ENCODE measurements at regions not wholly inside any gene's neighbourhood (a gene's known extent, or its start where the extent isn't known, plus 50 kb on each side); places are given as distances from the start of the nearest gene placed in this dataset.

DNA sequence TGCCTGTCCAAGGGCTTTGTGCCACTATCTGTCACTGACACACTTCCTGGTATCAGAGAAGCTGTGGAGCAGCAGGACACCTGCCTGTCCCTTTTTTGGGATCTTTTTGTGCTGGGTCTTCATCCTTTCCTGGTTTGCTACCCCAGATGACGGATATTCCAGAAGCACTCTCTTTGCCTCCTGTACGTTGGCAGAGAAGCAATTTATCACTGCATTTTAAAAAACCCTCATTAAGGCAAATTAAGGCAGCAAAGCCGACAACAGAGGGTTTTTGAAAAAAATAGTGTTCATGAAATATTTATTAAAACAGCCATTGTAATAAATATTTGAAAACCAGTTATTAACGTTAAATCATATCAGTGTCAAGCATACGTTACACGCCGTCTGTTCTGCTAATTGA is 209.6 kb upstream of the NTM start:
- DNase-seq: no peak
- peaks cover 0 to 3% (median 0%) of the 10 kb centered on the region in 3 donors for H3K27me3 ChIP-seq (ENCODE audit: control insufficient read depth in 3 of 3, insufficient read depth in 3 of 3, low read length in 2 of 3)
- no peak overlapping the region for H3K27ac ChIP-seq (ENCODE audit: low read depth in 1 of 2, low read length in 1 of 2)
- H3K9ac ChIP-seq (ENCODE audit: insufficient read depth in 1 of 2, low read length in 2 of 2): no peak overlapping the region
- no peak for ATAC-seq (ENCODE audit: insufficient read depth, low FRiP score)
- no peak for TF ChIP-seq CTCF (IDR thresholded peaks at IDR 0.05; ENCODE audit: control extremely low read depth, extremely low read depth)
- no peaks in the 10 kb centered on the region for H3K36me3 ChIP-seq (ENCODE audit: control insufficient read depth in 4 of 4, insufficient read depth in 4 of 4, low read length in 4 of 4)
- H3K4me3 ChIP-seq: no peak overlapping the region
- H3K9me3 ChIP-seq (ENCODE audit: control insufficient read depth in 4 of 4, insufficient read depth in 3 of 4, low read length in 3 of 4): no peaks in the 10 kb centered on the region
- WGBS, 2 donors: 60 to 77% methylated on average over 7 of the region's 7 CpGs
- H3K4me1 ChIP-seq (ENCODE audit: control insufficient read depth in 5 of 5, insufficient read depth in 5 of 5, low read length in 5 of 5): no peaks in the 10 kb centered on the region

- Histone ChIP-seq H3K27me3 (ENCODE audit: control insufficient read depth in 3 of 3, insufficient read depth in 3 of 3, low read length in 2 of 3) (peaks cover 0 to 5% (median 0%) of the 10 kb centered on the region in 3 donors), H3K27ac (ENCODE audit: low read depth in 1 of 2, low read length in 1 of 2) (no peak overlapping the region), H3K9ac (ENCODE audit: insufficient read depth in 1 of 2, low read length in 2 of 2) (no peak overlapping the region), H3K36me3 (ENCODE audit: control insufficient read depth in 4 of 4, insufficient read depth in 4 of 4, low read length in 4 of 4) (no peaks in the 10 kb centered on the region), H3K4me3 (no peak overlapping the region), H3K9me3 (ENCODE audit: control insufficient read depth in 4 of 4, insufficient read depth in 3 of 4, low read length in 3 of 4) (no peaks in the 10 kb centered on the region), H3K4me1 (ENCODE audit: control insufficient read depth in 5 of 5, insufficient read depth in 5 of 5, low read length in 5 of 5) (no peaks in the 10 kb centered on the region)
- 81 to 85% methylated on average over 8 of the region's 8 CpGs for WGBS, 2 donors
- DNase-seq (no peak), ATAC-seq (ENCODE audit: insufficient read depth, low FRiP score) (no peak)
- TF ChIP-seq CTCF (IDR thresholded peaks at IDR 0.05; ENCODE audit: control extremely low read depth, extremely low read depth): no peak
Measured at GRCh38 chr11:131163613-131164012, 206.8 kb upstream of the NTM start.

- no peak overlapping the region for H3K4me3 ChIP-seq
- no peak for DNase-seq
- H3K9me3 ChIP-seq (ENCODE audit: control insufficient read depth in 4 of 4, insufficient read depth in 3 of 4, low read length in 3 of 4): no peaks in the 10 kb centered on the region
- H3K27me3 ChIP-seq (ENCODE audit: control insufficient read depth in 3 of 3, insufficient read depth in 3 of 3, low read length in 2 of 3): peaks cover 0 to 5% (median 0%) of the 10 kb centered on the region in 3 donors
- ATAC-seq (ENCODE audit: insufficient read depth, low FRiP score): no peak
- no peaks in the 10 kb centered on the region for H3K4me1 ChIP-seq (ENCODE audit: control insufficient read depth in 5 of 5, insufficient read depth in 5 of 5, low read length in 5 of 5)
- H3K36me3 ChIP-seq (ENCODE audit: control insufficient read depth in 4 of 4, insufficient read depth in 4 of 4, low read length in 4 of 4): no peaks in the 10 kb centered on the region
- no peak overlapping the region for H3K27ac ChIP-seq (ENCODE audit: low read depth in 1 of 2, low read length in 1 of 2)
- TF ChIP-seq CTCF (IDR thresholded peaks at IDR 0.05; ENCODE audit: control extremely low read depth, extremely low read depth): no peak
- no peak overlapping the region for H3K9ac ChIP-seq (ENCODE audit: insufficient read depth in 1 of 2, low read length in 2 of 2)
- 75 to 84% methylated on average over 5 of the region's 5 CpGs for WGBS, 2 donors
Measured at GRCh38 chr11:131165036-131165435, 205.4 kb upstream of the NTM start.
